GM12878 (cell line): ENCODE measurements at regions not wholly inside any gene's neighbourhood (a gene's known extent, or its start where the extent isn't known, plus 50 kb on each side); places are given as distances from the start of the nearest gene placed in this dataset.

Source experiments
- ATAC-seq: fragments of 200-7000 bp; cut with Tn5 transposase; 3 replicates; pipeline ENCODE4 v1.9.1; 2020; ENCODE audit warnings: mild to moderate bottlenecking, moderate library complexity
- BruUV-seq: library from RNA; stranded (reverse); fragments of 400-500 nt; replicated peaks from 2 replicates; lab custom pipeline; 2021; lab: Mats Ljungman, UMichigan
- CTCF ChIA-PET: fragments of 300-600 bp; sonication (Branson Sonifier 250); formaldehyde crosslinking; extraction: SDS; loops from one replicate; lab custom pipeline; 2021; ENCODE audit warnings: inconsistent platforms; lab: Yijun Ruan, JAX
- POLR2A ChIA-PET: fragments of 350-600 bp; formaldehyde crosslinking; extraction: SDS; loops from one replicate; lab custom pipeline; 2021; ENCODE audit warnings: inconsistent platforms; lab: Charles Lee
- RAD21 ChIA-PET: fragments of 300-600 bp; sonication (Branson Sonifier 250); formaldehyde crosslinking; loops from one replicate; lab custom pipeline; 2023; ENCODE audit warnings: antibody characterized with exemption; ENCODE audit not compliant: unreplicated experiment; lab: Charles Lee
- SMC1A ChIA-PET: fragments of 300-600 bp; sonication (Branson Sonifier 250); formaldehyde crosslinking; loops from one replicate; lab custom pipeline; 2023; ENCODE audit not compliant: unreplicated experiment, uncharacterized antibody; lab: Charles Lee
- DNase-seq: peaks from one replicate; pipeline ENCODE4 v3.0.0-alpha.2; 2011; ENCODE audit warnings: low read depth, low spot score
- FAIRE-seq: peaks from 3 replicates; lab custom pipeline; 2011; peaks lifted over from hg19 to GRCh38; lab: Jason Lieb, UNC
- H2AFZ ChIP-seq: 2 replicates; pipeline ENCODE4 v1.6.0; 2011; ENCODE audit warnings: low read depth, low read length, control low read depth; ENCODE audit not compliant: control insufficient read depth
- H3K27ac ChIP-seq: 2 replicates; pipeline ENCODE4 v1.5.1; 2011; ENCODE audit warnings: control low read depth; ENCODE audit not compliant: control insufficient read depth, insufficient read depth
- H3K27me3 ChIP-seq, 2 experiments: replicated peaks in 1 of 2; 2 replicates each; pipeline versions ENCODE4 v1.6.0 to v1.6.1; 2011; ENCODE audit warnings: low read length in 1 of 2; ENCODE audit not compliant: control insufficient read depth in 2 of 2, insufficient read depth in 2 of 2
- H3K36me3 ChIP-seq, 2 experiments: 2 replicates each; pipeline ENCODE4 v1.5.1; 2011; ENCODE audit warnings: low read length in 1 of 2; ENCODE audit not compliant: control insufficient read depth in 2 of 2, insufficient read depth in 2 of 2
- H3K4me1 ChIP-seq: 2 replicates; pipeline ENCODE4 v1.6.1; 2011; ENCODE audit warnings: mild to moderate bottlenecking, low read length, moderate library complexity, mixed read lengths; ENCODE audit not compliant: control insufficient read depth, insufficient read depth
- H3K4me2 ChIP-seq: 2 replicates; pipeline ENCODE4 v1.6.0; 2011; ENCODE audit warnings: control low read depth; ENCODE audit not compliant: control insufficient read depth, insufficient read depth
- H3K4me3 ChIP-seq: fragments of 200-600 bp; sonication (generic); 2 replicates; pipeline ENCODE4 v1.5.1; 2016
- H3K79me2 ChIP-seq: 2 replicates; pipeline ENCODE4 v1.6.0; 2011; ENCODE audit warnings: low read length; ENCODE audit not compliant: control insufficient read depth, insufficient read depth
- H3K9ac ChIP-seq: 2 replicates; pipeline ENCODE4 v1.8.0; 2011; ENCODE audit warnings: low read length, control low read depth, mixed read lengths; ENCODE audit not compliant: control insufficient read depth, insufficient read depth
- H3K9me3 ChIP-seq: replicated peaks from 3 replicates; pipeline ENCODE4 v1.5.1; 2011; ENCODE audit warnings: mild to moderate bottlenecking, low read length; ENCODE audit not compliant: control insufficient read depth, insufficient read depth
- H4K20me1 ChIP-seq: 2 replicates; pipeline ENCODE4 v1.6.0; 2011; ENCODE audit not compliant: control insufficient read depth, insufficient read depth
- BCLAF1 ChIP-seq: fragments of 450-650 bp; IDR thresholded peaks from 2 replicates; pipeline ENCODE4 v1.6.1; 2017; ENCODE audit warnings: antibody characterized with exemption, mild to moderate bottlenecking, moderate library complexity
- E2F4 ChIP-seq: IDR thresholded peaks from 2 replicates; pipeline ENCODE4 v1.6.1; 2012; ENCODE audit warnings: low read depth, low read length, improper control_type of control experiment
- EGR1 ChIP-seq, 2 experiments: IDR thresholded peaks; 1 replicate in 1 of 2; 2 replicates in 1 of 2; pipeline ENCODE4 v1.6.1; 2011 to 2012; ENCODE audit warnings: low read depth in 2 of 2, low read length in 2 of 2, borderline replicate concordance in 1 of 2, mild to moderate bottlenecking in 1 of 2, moderate library complexity in 1 of 2
- FOXM1 ChIP-seq: IDR thresholded peaks from 2 replicates; pipeline ENCODE4 v1.6.1; 2012; ENCODE audit warnings: low read depth, mild to moderate bottlenecking, inconsistent platforms, low read length, moderate library complexity
- JUNB ChIP-seq: IDR thresholded peaks from 2 replicates; pipeline ENCODE4 v1.6.1; 2016; ENCODE audit warnings: antibody characterized with exemption, mild to moderate bottlenecking
- JUND ChIP-seq: IDR thresholded peaks from 2 replicates; pipeline ENCODE4 v1.6.1; 2012; ENCODE audit warnings: low read depth, mild to moderate bottlenecking, low read length, improper control_type of control experiment, moderate library complexity
- KLF5 ChIP-seq: fragments of 450-650 bp; IDR thresholded peaks from 2 replicates; pipeline ENCODE4 v1.6.1; 2014; ENCODE audit warnings: mild to moderate bottlenecking; ENCODE audit not compliant: partially characterized antibody
- NFYA ChIP-seq: IDR thresholded peaks from 2 replicates; pipeline ENCODE4 v1.6.1; 2011; ENCODE audit warnings: low read depth, mild to moderate bottlenecking, low read length, improper control_type of control experiment, borderline replicate concordance
- PBX3 ChIP-seq: IDR thresholded peaks from 2 replicates; pipeline ENCODE4 v1.6.1; 2011; ENCODE audit warnings: mild to moderate bottlenecking, low read depth, low read length, moderate library complexity; ENCODE audit not compliant: insufficient replicate concordance
- POLR2A ChIP-seq: IDR thresholded peaks from 2 replicates; pipeline ENCODE4 v1.6.1; 2011; ENCODE audit warnings: low read depth, mild to moderate bottlenecking, low read length
- RB1 ChIP-seq: fragments of 450-650 bp; formaldehyde crosslinking; IDR thresholded peaks from 2 replicates; pipeline ENCODE4 v1.6.1; 2017; ENCODE audit warnings: mild to moderate bottlenecking, borderline replicate concordance
- SMAD1 ChIP-seq: fragments of 450-650 bp; IDR thresholded peaks from 2 replicates; pipeline ENCODE4 v1.6.1; 2018; ENCODE audit warnings: mild to moderate bottlenecking, low read depth; ENCODE audit not compliant: partially characterized antibody
- SMC3 ChIP-seq: IDR thresholded peaks from 2 replicates; pipeline ENCODE4 v1.6.1; 2011; ENCODE audit warnings: low read length, improper control_type of control experiment, borderline replicate concordance
- SPI1 ChIP-seq: IDR thresholded peaks from 2 replicates; pipeline ENCODE4 v1.6.1; 2011; ENCODE audit warnings: low read depth, mild to moderate bottlenecking, low read length, moderate library complexity, borderline replicate concordance; ENCODE audit not compliant: insufficient read depth
- WGBS: methylation state at CpG from one replicate; pipeline ENCODE4 v1.1.6; 2016; ENCODE audit warnings: low lambda C conversion rate; ENCODE audit not compliant: insufficient replicate concordance, insufficient coverage; ENCODE audit errors: missing lambda C conversion rate; 5-methylcytosine and 5-hydroxymethylcytosine counted together
- in situ Hi-C: fragments of 300-500 bp; cut with MboI; formaldehyde crosslinking; loops from 9 replicates; pipeline ENCODE4 v1.14.3; 2018; ENCODE audit warnings: mixed read lengths
- intact Hi-C: fragments of 100-400 bp; cut with micrococcal nuclease; formaldehyde crosslinking; loops from one replicate; pipeline ENCODE4 v1.14.2; 2022; ENCODE audit not compliant: unreplicated experiment

GRCh38 chr5:111004291-111004690, 67.2 kb upstream of the TSLP start:
- H3K4me2 ChIP-seq, result no peak overlapping the region
- no peaks in the 10 kb centered on the region for H3K9me3 ChIP-seq
- H3K4me1 ChIP-seq, result no peaks in the 10 kb centered on the region
- 13% methylated on average over 9 of the region's 9 CpGs for WGBS
- ChIA-PET RAD21 (no interaction called here), POLR2A (no interaction called here), SMC1A (no interaction called here), CTCF (no interaction called here)
- no peak for ATAC-seq
- no peak overlapping the region for H3K9ac ChIP-seq
- H3K79me2 ChIP-seq, result no peaks in the 10 kb centered on the region
- H2AFZ ChIP-seq, result no peak overlapping the region
- no peaks in the 10 kb centered on the region for H4K20me1 ChIP-seq
- no peak overlapping the region for H3K27ac ChIP-seq
- in situ Hi-C loops, result no loop called here
- H3K27me3 ChIP-seq, result no peaks in the 10 kb centered on the region; a peak in 1 of 4 replicates
- no peak for DNase-seq
- no peak for TF ChIP-seq EGR1 (IDR thresholded peaks at IDR 0.05; ENCODE audit: borderline replicate concordance in 1 of 2, low read depth in 2 of 2, low read length in 2 of 2)
- H3K4me3 ChIP-seq, result no peak overlapping the region
- intact Hi-C loops, result no loop called here
- FAIRE-seq, result no peak
- no TSS peak for BruUV-seq
- no peaks in the 10 kb centered on the region for H3K36me3 ChIP-seq

- Histone ChIP-seq H3K4me2 (no peak overlapping the region), H3K27me3 (no peaks in the 10 kb centered on the region), H3K4me1 (no peaks in the 10 kb centered on the region), H2AFZ (no peak overlapping the region), H4K20me1 (no peaks in the 10 kb centered on the region), H3K36me3 (no peaks in the 10 kb centered on the region), H3K4me3 (no peak overlapping the region), H3K27ac (no peak overlapping the region), H3K79me2 (no peaks in the 10 kb centered on the region), H3K9me3 (no peaks in the 10 kb centered on the region), H3K9ac (no peak overlapping the region)
- ChIA-PET RAD21 (no interaction called here), SMC1A (no interaction called here), POLR2A (no interaction called here), CTCF (no interaction called here)
- FAIRE-seq (no peak), DNase-seq (no peak), ATAC-seq (no peak)
- TF ChIP-seq KLF5 (no peak), BCLAF1 (no peak), E2F4 (no peak), JUND (no peak), POLR2A (no peak), JUNB (no peak), PBX3 (no peak), NFYA (no peak), RB1 (no peak), FOXM1 (no peak), SPI1 (no peak), SMAD1 (no peak), SMC3 (no peak)
- 9% methylated on average over 2 of the region's 2 CpGs for WGBS
- in situ Hi-C loops, result no loop called here
- intact Hi-C loops, result no loop called here
- no TSS peak for BruUV-seq
Measured at GRCh38 chr5:111010783-111011182, 60.7 kb upstream of the TSLP start.
